ENCODE measurements at regions not wholly inside any gene's neighbourhood (a gene's known extent, or its start where the extent isn't known, plus 50 kb on each side); places are given as distances from the start of the nearest gene placed in this dataset.

DNA sequence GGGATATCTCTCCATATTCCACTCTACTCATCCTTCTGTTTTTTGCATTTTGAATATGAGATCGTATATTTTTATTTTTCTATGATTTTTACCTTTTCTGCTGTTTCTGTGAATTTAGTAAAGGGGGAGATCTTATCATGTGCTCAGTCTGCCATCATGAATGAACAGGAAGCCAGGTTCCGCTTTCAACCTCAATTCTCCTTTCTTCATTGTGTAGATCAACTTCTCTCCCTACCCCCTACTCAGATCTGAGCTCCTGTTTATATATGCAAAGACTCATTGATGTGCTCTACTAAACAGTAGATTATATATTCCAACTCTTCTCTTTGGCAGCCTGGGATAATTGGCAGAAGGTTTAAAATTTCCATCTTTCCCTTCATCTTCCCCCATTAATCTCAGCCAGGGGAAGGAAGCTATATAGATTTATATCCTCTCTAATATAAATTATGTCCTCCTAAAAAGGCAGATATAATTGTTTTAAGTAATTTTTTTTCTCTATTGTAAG is 336.7 kb upstream of the PLET1 start:
- no peak for DNase-seq

DNA sequence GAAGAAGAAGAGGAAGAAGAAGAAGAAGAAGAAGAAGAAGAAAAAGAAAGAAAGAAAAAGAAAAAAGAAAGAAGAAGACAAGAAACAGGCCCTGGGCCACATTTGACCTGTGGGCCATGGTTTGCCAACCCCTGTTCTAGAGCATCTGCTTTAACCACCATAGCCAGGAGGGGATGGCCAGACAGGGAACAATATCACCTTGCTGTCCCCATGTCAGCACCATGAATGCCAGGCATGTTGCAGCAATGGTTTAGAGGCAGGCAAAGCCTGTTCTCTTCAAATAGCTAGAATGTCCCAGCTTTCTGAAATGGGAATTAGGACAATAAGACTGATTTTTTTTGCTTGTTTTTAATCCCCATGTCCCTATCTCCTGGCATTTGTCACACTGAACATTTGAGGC is 338.6 kb upstream of the PLET1 start:
- DNase-seq, result no peak

GRCh38 chr11:112599856-112600533 is 339.3 kb upstream of the PLET1 start:
- no peak for DNase-seq

GRCh38 chr11:112605093-112605666 is 344.5 kb upstream of the PLET1 start:
- DNase-seq, result no peak

DNA sequence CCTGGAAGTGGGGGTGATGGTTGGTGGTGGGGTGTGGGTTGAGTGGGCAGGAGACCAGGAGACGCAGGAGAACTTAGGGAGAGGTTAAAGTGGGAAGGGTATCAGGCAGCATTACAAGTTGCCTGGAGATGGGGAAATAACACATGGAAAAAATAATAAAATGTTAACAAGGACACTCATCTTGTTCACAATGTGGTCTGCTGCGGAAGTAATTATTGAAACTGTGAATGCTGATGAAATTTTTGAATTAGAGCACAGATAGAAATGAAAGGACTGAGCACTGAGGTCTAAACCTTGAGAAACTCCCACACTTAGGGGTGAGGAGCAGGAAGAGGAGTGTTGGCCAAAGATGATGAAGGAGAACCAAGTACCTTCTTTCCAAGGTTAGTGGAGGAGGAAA is 346.0 kb upstream of the PLET1 start:
- no peak for DNase-seq

GRCh38 chr11:112608509-112608908 is 347.8 kb upstream of the PLET1 start:
- no peak for DNase-seq

DNA sequence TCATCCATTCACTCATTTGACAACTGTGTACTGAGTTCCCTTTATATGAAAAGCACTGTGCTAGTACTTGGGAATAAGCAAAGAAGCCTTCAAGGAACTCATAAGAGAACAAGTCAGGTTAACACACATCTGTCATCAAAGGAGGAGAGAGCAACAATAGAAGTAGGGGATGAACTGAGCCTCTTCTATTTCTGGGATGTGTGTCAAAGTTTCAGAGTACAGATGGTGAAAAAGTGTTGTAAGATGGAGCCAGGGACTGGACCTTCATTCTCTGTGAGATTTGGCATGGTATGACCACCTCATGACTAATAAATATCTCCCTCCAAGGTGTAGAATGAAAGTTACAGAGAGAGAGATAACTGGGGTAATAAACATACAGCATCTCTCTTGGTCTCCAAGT is 349.8 kb upstream of the PLET1 start:
- no peak for DNase-seq

DNA sequence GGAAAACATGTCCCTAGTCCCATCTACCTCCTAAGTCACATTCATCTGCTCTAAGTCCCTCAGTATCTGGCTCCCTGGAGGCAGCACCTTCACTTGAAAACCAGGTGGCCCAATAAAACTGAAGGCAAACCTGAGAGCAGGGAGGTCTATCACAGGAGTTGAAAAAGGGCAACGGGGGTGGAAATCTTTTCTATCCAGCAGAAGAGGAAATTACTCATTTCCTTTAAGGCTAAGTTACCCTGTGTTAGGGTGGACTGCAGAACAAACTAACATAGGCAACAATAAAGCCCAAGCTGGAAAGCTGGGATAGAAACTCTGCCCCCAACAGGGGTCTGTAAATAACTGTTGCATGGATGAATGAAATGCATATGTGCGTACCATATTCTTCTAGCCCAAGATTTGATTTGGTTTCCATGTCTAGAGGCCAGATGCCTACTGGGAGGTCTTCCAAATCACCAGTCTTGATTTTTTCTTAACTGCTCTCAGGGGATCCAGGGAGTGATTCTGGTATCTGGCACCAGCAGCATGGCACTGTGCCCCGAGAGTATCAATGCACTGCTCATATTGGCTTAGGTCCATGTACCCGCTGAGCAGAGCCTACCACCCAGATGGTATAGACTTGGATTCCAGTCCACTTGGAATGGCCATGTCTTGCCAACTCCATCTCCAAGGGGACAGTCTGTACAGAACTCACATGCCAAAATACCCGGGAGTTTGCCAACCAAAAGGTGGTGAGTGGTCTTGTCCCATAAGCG is 350.0 kb upstream of the NCAM1 start:
- no peak for DNase-seq

- DNase-seq, result no peak
Measured at GRCh38 chr11:112611771-112612170, 349.4 kb upstream of the NCAM1 start.

DNA sequence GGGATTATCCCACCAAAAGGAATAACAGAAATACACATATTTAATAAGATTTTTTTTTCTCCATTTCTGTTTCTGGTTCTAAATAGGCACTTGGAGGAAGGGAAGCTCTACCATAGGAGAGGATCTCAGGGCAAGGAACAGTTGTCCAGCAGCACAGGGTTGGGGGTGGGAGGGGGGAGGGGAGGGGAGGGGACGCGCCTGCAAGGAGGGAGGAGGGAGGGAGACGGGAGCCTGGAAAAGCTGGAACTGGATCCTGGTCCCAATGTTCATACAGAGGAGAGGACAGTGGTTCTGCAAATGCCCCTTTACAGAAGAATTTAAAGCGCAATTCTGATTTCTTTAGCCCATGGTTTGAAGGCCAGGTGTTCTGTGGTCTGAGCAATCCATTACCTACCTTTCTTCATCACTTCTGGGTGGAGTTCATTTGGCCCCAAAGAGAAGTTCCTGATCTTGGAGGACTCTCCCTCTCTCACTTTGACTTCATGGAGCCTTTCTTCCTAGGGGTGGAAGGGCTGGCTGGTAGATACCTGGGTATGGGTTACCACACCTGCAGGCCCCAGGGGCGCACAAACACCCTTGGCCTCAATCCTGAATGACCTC is 348.9 kb upstream of the NCAM1 start:
- no peak for DNase-seq

DNA sequence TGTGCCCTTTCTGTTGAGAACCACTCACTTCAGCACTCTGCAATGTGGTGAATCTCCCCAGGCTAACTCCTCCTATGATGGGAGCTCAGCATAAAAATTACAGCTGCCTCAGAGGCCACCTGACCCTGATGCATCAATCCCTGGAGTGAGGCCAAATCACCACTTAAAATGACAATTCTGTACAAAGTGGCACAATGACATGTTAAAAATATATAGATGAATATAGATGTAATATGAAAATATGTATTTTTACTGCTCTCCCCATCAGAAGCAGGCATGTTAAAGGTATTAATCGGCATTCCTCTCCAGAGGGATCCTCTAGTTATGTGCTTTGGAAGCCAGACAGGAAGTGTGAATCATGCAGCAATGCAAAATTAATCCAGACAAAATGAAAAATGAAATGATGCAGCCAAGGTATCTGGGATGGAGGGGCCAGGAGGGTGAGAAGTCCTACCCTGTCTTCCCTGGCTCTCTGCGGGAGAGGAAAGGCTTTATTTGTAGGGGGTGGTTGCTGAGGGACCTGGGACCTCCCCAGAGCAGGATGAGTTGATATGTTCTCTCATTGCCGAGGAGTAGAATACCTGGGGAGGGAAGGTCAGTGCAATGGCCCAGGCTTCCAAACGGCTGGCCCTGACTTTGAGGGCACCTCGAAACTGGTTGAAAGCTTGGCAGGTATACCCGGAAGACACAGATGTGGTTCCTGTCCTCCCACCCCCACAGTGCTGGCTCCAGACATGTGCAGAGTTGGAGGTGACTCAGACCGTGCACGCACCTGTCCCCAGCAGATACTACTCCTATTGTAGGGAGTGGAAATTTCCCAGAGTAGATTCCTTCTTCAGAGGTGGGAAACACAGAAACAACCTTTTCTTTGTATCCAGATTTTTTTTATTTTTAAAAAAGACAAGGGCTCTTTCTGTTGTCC is 347.9 kb upstream of the NCAM1 start:
- peak; percentile 52 for DNase-seq

DNA sequence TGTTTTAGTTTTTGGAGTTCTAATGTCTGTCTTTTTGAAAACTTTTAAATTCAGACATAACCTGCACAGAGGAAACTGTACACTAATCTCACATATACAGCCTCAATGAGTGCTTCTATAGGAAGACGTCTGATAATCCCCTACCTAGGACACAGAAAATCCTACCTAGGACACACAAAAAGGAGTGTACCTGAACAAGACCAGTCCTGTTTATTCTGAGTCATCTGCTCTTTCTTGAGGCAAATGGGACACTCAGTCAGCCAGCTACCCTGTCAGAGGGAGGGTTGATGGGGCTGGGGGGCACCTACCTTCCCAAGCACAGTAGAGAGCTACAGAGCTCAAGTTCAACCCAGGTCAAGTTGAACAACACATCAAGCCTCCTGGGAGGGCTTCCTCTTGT is 346.6 kb upstream of the NCAM1 start:
- no peak for DNase-seq

DNA sequence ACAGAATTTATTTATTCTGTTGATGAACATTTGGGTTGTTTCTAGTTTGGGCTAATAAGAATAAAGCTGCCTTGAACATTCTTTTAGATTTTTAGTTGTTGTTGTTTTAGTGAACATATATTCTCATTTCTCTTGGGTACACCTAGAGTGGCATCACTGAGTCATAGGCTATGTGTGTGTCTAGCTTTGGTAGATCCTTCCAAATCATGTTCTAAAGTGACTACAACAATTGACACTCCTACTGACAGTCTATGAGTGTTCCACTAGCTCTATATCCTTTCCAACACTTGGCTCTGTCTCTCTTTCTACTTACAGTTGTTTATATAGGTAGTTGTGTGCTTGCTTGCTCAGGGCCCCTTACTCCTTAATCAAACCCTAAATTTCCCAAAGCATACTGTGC is 346.0 kb upstream of the NCAM1 start:
- no peak for DNase-seq

DNA sequence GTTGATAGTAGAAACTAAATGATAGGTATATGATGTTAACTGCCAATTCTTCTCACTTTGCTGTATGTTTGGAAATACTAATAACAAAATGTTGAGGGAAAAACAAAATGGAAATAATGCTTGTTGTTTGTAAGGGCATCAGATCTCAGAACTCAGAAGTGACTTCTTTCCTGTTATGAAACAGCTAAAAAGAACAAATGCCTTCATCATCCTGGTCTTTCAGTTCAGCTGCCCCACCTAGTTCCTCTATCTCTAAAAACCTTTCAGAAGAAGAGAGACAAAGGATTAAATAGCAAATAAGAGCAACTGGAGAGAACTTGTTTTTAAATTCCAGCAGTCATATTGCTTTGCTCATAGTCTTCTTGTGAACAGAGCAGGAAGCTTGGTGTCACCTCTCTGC is 345.3 kb upstream of the NCAM1 start:
- peak; percentile 53 for DNase-seq

DNA sequence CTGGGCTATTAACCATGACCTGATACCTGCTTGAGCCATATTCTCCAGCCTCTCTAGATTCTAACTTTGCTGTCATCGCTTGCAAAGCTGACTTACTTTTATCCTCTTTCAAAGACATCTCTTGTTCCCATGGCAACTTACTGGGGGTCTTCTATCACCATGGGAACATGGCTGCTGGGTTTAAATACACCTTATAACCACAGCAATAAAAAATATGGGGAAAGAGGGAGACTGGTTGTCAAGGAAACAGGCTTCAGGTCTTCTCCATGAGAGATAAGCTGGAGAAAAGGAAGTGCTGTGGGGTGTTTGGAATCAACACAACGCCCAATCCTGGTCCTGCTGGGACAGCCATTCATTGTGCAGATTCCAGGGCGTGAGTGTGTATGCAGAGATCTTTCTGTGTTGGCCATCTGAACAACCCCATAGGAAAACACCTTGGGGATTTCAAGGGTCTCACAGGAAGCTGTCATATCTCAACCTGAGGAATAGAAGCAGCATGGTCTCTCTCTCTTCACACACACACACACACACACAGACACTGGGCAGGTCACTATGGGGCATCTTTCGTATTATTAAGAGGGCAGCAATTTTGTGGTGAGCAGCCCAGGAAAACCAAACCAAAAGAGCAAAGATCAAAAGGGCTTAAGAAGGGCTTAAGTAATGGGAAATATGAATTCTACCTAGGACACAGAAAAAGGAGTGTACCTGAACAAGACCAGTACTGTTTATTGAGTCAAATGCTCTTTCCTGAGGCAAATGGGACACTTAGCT is 344.7 kb upstream of the NCAM1 start:
- no peak for DNase-seq

DNA sequence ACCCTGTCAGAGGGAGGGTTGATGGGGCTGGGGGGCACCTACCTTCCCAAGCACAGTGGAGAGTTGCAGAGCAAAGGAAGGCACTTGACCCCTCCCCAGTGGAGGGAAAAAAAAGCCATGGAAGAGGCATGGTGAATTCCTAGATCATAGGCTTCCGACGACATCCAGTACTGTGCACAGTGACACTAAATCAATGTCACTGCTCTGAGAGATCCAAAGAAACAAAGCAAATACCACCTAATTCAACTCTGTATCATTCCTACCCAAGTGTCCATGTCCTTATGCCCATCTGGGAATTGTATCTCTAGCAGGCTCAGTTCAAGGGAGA is 344.2 kb upstream of the NCAM1 start:
- DNase-seq, result no peak

- no peak for DNase-seq
Measured at GRCh38 chr11:112617977-112618826, 343.0 kb upstream of the NCAM1 start.

DNA sequence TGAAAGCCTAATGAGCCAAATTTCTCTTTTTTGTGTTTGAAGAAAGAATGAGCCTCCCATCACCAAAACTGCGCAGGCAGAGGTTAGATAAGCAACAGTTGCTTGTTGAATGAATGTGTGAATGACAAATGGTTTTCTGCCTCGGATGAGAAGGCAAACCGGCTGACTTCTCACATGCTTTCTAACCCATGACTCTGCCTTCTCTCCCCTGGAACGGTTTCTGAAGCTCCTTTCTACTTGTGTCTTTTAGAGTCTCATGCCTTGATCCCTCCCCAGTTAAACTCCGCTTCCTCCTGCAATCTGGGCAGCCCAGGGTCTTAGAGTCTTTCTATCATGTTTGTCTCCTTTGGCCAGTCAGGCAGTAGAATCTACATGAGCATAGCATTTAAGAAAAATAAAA is 342.1 kb upstream of the NCAM1 start:
- DNase-seq, result no peak

DNA sequence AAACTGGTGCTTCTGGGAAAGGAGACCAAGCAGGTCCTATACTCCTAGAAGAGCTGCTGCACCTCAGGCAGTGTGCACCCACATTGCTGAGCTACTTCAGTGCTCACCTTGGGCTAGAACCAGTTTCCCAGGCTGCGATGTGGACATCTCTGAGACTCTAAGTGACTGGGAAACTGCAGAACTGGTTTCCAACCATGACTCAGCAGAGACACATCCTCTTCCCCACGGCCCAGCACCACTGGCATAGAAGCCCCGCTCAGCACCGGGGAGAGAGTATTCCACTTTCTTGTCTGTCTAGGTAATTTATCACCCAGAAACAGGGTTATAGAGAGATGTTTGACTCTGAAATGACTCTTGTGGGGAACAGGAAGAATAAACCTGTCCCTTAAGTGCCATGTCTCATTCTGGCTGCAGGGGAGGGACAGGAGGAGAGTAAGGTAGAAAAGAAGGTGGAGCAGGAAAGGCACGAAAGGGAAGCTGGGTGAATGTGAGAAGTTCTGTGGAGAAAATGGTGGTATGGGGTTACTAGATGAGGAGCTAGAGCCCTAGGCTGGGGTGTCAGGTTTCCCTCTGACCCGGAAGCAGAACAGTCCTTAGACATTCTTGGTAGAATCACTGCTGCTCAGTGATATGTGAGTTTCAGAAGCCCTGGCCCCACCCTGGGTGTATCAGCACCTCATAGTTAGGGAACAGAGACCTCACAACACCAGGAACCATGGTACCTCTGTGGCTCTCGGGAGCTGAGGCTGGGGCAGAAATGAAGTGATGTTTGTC is 340.4 kb upstream of the NCAM1 start:
- DNase-seq, result peak; percentile 58

DNA sequence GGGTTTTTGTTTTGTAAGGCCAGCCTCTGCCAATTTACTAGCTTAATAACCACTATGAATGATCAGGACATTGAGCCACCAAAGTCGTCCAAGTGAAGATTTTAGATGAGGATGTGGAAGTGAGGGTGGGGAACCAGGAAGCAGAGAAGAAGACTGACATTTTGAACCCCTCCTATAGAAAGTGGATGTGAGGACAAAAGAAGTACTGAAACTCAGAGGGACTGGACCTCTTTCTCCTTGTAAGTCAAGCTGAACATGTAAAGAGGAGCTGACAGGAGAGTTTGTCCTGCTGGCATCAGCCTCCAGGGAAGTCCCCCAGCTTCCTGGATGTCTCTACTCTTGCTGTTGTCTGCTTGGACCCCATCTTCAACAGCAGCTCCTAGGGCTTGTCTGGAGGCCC is 338.2 kb upstream of the NCAM1 start:
- DNase-seq, result peak; percentile 44

Data from suppressor macrophage treated with lipopolysaccharide for 4 hours (primary cell).